GM21528 (cell line): ENCODE measurements at regions not wholly inside any gene's neighbourhood (a gene's known extent, or its start where the extent isn't known, plus 50 kb on each side); places are given as distances from the start of the nearest gene placed in this dataset.
"Not testable (repeated sequence)": the region's sequence is repeated elsewhere in the genome, so short reads cannot be mapped to it uniquely, and the experiment has no call there.

Experiments used
- ATAC-seq: cut with Tn5 transposase; IDR thresholded peaks from one replicate; pipeline ENCODE4 v1.9.1; 2021; ENCODE audit warnings: mild to moderate bottlenecking, moderate library complexity; ENCODE audit not compliant: unreplicated experiment, low FRiP score

DNA sequence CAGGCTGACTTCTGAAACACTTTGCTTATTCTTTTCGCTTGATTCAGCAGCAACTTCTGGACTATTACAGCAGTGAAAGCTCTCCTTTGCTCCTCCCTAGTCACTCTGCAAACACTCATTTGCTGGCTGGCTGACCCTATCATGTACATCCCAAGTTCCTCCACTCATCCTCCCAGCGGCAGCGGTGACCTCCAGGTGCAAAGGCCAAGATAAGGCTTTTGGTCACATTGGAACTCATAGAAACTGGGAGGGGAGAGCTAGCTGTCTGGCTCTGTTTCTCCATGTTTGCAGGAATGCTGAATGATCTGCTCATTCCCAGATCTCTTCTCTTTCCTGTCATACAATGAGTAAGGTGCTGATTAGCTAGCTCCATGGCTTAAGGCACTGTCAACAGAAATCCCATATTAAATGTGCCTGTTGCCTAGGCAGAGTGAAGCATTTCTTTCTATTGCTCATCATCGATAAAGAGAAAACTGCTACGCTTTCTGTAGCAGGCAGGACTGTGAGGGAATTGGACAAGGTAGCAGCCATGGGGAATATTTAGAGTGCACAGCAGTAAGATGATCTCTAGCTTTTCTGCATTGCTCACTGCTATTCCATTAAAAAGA, 250.5 kb upstream of the PDE4D start:
- ATAC-seq, result no peak

DNA sequence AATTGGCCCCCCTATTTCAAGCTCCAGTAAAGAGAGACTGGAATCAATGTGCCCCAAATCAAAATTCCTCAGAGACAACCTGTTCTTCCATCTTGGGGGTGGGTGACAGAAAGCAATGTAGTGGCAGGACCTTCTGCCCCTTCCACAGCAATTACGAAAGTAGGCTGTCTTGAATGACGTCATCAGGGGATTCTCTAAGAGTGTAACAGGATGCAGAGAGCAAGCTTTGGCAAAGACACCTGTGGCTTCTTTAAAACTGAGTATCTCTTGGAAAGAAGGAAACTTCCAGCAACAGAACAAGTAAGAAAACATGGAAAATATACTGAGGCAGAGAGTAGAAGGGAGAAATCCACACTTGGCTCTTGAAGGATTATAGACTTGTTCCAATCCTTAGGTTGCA, 247.6 kb upstream of the PDE4D start:
- no peak for ATAC-seq

DNA sequence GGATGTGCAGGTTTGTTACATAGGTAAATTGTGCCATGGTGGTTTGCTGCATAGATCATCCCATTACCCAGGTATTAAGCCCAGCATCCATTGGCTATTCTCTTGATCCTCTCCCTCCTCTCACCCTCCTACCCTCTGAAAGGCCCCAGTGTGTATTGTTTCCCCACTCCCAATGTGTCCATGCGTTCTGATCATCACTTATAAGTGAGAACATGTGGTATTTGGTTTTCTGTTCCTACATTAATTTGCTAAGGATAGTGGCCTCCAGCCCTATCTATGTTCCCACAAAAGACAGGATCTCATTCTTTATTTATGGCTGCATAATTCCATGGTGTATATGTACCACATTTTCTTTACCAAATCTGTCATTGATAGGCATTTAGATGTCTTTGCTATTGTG, 243.3 kb upstream of the PDE4D start:
- ATAC-seq, result no peak

DNA sequence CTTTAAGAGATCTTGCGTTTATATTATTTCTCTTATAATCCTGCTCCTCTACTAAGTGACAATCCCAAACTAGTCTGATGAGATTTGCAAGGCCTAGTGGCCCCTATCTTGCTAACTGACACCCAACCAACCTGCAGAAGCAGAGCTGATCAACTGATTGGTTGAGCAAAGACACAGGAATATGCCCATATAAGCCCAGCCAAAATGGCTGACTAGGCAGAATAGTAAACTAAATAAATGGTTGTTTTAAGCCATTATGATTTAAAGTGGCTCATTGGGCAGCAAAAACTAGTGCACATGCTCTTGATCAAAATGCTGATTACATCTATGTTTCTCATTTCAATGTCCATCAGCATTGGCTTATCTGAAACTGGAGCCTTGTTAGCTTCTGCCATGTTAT, 238.0 kb upstream of the PDE4D start:
- ATAC-seq, result no peak

DNA sequence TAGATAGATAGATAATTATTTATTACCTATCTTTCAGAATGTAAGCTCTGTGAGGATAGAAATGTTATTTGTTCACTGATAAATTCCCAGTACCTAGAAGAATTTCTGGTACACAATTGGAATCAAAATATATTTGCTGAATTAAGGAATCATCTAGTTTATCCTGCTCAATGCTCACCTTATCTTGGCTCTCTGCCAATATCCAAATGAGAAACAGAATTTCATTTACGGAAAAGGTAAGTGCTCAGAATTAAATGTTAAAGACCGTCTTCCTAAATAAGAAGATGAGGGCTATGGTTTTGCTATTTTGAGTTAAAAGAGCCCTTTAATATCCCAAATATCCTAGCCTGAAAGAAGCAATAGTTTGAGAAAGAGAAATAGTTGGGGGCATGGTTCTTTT, 232.1 kb upstream of the PDE4D start:
- ATAC-seq, result no peak

DNA sequence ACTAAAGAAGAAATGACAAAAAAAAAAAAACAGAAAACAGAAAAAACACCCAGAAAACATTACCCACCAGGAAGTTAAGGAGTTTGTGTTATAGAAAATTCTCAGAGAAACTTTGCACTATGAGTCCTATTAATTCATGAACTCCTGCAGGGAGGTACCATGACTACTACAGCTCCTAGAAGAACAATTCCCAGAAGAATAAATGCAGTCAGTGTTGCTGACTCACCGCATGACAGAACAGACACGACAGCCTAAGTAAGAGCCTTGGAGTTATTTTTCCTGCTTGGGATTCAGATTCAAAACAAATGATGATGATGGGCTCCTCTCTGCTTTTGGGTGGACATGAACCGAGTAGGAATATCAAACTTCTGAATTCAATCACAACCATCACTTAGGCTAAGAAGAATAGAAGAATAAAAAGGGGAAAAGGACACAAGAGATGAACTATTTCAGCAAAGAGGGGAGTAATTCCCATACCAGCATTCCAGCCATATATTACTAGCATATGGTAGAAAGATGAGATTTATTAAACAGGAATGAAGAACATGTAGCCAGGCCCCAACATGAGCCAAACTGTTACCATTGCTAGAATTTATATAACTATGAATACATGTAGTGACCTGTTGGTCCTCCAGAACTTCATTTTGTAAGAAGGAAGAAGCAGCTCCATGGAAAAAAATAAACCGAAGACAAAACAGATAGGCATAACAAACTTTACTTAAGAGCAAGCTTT, 209.6 kb upstream of the PDE4D start:
- no peak for ATAC-seq

DNA sequence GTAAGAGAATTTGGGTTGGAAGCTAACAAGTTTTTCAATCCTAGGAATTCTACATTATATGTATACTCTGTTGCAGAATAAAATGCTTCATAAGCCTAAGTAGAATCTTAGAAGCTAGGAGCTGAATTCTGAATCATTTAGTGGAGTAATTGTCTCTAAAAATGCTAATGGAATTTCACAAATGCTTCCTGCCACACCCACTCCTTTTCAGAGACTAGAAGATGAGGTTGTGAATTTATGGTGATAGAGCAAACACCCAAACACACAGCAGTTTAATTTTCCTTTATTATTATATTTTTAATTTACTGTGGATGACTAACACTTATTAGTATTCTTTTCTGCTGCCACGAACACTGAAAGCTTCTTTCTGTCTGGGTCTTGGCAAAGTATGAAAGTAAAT, 208.0 kb upstream of the PDE4D start:
- ATAC-seq, result no peak

DNA sequence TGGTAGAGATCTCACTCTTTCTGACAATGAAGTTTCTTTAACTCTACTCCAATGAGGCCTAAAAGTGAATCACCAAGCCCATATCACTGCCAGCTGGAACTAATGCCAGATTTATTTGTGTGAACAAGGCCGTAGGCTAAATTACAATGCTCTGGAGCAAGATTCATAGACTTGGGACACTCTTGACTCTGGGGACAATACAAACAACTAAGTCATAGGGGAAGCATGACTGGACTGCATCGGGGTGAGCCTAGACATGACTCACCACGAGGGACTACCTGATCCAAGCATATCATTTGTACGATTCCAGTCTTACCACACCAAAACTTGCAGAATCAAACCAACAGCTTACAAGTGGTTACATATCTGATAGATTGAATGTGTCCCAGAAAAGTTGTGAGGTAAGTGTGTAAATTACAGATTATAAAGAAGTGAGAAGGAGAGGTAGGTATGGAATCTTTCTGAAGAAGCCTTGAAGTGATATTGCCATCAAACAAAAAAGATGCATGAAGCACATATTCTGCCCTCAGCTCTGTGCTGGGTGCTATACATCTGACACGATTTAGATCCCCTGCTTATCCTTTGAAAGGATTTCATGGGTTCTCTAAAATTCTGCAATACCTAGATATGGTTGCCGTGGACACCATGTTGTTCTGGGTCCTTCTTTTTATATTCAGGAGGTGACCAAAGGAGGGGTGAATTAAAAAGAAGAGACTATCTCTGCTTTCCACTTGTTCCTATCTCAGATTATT, 199.3 kb upstream of the PDE4D start:
- no peak for ATAC-seq

DNA sequence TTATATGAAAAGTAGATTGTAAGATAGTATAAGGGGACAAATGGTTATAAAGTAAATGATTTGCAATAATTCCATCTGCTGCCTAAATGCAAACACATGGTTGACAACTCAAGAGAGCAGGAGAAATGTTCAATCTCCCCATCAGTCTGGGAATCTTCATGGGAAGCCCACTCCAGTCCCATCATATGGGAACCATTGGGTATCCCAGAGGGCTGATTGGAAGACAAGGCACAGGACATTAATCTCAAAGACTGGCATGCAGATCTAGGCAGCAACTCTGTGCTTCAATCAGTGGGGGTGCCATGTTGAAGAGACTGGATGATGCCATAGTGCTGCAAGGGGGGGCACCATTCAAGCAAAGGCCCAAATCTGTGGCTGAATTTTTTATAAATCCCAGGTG, 193.1 kb upstream of the PDE4D start:
- ATAC-seq, result no peak

DNA sequence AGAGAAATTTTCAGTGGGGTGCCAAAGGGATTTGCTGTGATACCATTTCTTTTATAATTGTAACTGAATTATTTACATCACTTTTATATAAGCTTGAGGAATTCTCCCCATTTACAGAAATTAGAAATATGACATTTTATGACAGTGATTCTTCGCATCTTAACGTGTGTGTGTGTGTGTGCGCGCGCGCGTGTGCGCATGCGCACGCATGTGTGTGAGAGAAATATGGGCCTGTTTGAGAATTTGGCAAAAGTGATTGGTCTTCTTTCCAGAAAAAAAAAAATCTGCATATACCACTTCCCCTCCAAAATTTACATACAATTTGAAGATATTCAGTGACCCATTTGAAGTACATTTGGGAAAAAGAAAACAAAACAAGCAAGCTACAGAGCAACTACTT, 190.7 kb upstream of the PDE4D start:
- ATAC-seq, result no peak

DNA sequence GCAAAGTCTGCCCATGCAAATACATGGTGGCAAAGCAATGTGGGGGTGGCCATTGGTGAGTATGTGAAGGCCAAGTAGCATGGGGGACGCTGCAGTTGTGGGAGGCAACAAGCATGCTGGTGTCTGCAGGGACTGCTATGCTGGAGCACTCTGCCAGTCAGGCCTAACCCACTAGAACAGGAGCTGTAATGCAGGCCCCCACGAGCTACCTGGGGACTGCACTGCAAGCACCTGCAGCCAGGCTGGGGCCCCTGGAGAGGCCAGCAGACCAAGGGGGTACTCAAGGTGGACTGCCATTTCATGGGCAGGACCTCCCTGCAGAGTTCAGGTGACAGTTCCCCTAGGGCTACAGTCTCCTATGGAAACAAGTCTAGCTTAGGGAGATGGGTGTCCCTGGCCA, 183.8 kb upstream of the PDE4D start:
- ATAC-seq, result no peak

DNA sequence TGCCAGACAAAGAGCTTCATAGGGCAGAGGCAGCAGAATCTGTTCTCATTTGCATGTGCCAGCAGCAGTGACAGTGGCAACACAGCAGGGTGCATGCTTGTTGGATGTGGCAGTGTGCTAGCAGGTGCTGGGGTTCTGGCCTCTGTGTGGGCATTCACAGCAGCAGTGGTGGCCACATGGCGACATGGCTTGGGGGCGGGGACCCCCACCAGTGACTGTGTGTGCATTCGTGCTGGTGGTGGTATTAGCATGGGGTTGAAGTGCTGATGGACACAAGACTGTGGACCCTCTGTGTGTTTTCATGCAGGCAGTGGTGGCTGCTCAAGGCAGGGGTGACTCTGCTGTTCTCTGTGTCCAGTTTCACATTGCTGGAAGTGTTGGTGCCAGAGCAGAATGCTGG, 183.2 kb upstream of the PDE4D start:
- no peak for ATAC-seq

DNA sequence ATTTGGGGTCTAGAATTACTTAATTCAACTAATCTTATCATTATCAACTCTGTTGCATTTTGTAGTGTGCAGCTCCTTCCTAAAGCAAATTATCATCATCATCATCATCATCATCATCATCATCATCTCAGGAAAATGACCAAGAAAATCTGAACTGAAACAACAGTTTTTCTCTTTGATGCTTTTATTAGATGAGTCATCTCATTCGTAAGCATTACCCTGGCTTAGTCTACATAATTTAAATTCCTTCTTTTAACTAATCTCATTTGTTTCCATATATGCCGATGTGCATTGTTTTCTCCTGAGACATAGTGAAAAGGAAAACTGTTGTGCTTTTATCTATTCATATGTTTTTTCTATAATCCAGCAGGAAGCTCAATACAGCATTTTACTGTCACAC, 173.0 kb upstream of the PDE4D start:
- no peak for ATAC-seq

DNA sequence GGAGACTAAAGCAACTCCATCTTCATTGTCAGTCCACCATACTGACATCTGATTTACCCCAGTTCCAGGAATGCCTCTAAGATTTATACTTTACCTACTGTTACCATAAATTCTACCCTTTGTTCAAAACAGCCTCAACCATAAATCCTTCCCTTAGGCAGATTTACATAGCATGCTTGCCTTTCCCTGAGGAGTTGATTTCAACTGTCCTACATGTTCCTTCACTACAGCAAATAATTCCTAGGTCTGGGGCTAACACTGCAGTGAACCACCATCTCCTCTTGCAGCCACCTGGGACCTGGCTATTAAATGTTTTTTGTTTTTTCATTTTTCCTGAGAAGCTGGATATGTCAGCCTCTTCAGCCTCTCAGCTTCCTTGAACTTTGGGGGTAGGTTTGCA, 166.9 kb upstream of the PDE4D start:
- no peak for ATAC-seq

DNA sequence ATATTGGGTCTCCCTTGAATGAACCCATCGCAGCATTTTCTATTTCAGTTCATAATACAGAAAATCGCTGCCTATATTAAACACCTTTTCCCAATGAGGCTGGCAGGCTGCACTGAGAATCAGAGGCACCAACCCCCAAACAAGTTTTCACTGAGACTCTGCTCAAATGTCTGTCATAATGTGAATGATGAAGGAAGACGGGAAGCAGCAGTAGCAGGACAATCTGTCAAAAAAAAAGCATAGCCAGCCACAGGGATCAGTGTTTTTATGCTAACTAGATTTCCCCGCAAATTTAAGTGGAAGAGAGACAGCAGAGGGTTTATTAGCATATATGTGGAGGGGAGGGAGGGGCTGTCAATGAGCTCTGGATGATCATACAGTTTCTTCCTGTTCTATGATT, 162.7 kb upstream of the PDE4D start:
- ATAC-seq, result no peak

DNA sequence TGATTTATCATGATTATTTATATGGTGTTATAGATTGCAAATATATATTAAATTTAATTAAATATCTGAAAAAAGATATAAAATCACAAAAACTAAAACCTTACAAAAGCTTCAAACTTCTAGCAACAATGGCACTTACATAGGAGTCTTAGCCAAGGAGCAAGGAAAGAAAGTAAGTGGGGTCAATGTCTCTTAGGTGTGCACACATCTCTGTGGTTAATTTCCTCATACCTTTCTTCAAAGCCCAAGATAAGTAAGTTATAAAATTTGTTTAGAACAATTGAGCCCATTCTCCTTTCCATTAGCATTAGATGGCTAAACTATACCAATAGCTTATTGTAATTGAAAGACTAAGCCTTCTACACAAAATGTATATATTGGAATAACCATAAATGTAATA, 161.6 kb upstream of the PDE4D start:
- no peak for ATAC-seq

DNA sequence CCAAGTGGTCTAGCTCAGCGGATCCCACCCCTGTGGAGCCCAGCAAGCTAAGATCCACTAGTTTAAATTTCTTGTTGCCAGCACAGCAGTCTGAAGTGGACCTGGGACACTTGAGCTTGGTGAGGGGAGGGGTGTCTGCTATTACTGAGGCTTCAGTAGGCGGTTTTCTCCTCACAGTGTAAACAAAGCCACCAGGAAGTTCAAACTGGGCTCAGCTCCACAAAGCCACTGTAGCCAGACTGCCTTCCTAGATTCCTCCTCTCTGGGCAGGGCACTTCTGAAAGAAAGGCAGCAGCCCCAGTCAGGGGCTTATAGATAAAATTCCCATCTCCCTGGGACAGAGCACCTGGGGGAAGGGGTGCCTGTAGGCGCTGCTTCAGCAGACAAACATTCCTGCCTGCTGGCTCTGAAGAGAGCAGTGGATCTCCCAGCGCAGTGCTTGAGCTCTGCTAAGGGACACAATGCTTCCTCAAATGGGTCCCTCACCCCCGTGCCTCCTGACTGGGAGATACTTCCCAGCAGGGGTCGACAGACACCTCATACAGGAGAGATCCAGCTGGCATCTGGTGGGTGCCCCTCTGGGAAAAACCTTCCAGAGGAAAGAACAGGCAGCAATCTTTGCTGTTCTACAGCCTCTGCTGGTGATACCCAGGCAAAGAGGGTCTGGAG, 148.6 kb upstream of the PDE4D start:
- ATAC-seq, result not testable (repeated sequence)

DNA sequence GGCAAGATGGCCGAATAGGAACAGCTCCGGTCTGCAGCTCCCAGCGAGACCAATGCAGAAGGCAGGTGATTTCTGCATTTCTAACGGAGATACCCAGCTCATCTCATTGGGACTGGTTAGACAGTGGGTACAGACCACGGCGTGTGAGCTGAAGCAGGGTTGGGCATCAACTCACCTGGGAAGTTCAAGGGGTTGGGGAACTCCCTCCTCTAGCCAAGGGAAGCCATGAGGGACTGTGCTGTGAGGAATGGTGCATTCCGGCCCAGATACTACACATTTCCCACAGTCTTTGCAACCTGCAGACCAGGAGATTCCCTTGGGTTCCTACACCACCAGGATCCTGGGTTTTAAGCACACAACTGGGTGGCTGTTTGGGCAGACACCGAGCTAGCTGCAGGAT, 148.0 kb upstream of the PDE4D start:
- not testable (repeated sequence) for ATAC-seq

DNA sequence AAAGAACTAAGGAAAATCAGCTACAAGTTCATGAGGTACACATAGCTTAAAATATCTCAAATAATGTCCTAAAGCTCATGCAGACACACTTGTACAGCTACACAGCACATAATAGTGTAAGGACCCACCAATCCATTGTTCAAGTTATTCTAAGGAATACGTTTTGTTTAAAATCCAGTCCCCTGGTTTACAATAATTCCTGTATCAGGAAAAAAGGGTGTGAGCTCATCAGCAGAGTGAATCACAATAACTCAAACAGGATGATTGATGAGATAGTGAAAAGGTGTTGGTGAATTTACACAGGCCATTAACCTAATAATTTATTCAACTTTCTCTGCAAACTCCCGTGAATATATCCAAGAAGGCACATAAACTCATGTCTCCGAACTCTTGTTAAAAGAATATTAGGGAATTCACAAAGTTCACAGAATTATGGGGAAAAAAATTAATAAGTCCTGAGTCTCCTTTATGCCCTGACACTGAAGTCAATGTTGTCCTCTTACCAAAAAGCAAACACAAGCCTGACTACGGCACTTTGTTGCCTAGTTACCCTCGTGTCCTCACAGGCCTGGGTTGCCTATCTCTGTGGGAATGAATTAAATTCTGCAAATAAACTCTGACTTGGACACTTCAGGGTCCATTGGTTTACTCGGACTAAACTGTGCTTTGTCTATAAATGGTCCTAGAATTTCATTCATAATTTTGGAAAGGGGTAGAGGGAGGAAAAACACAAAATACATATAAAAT, 142.8 kb upstream of the PDE4D start:
- ATAC-seq, result no peak

DNA sequence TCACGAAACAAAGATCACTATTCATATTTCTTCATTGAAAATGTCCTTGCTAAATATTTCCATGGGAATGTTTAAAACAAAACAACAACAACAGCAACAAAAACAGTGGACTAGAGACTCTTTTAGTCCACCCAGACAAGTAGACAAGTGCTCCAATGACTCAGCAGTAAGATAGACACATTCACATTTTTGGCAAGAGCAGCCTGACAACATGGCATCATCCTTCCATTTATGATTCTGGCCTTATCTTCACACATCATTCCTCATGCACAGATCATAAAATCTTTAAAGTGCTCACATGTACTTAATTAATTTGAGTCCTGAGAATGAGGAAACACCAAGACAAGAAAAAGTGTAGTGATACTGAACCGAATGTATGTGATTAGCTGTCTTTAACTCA, 132.6 kb upstream of the PDE4D start:
- ATAC-seq, result no peak

DNA sequence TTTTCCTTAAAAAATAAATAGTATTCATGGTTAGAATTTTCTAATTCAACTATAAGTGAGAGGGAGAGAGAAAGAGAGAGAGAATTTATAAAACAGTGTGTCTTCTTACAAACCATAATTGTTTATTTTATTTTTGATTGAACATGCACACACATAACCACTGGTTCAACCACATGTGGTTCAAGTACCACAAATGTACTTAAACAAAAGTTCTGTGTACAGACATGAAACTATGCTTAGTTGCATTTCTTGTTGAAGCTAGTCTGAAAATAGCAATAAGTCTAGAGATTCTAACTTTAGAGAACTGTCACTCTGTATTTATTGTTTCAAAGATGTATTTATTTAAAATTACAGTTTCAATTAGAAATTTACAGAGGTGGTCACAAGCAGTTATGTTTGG, 130.6 kb upstream of the PDE4D start:
- no peak for ATAC-seq
